SU-DHL-6 (cell line): ENCODE measurements at regions not wholly inside any gene's neighbourhood (a gene's known extent, or its start where the extent isn't known, plus 50 kb on each side); places are given as distances from the start of the nearest gene placed in this dataset.

Source experiments
- H2AFZ ChIP-seq: fragments of 200-600 bp; sonication (generic); 2 replicates; pipeline ENCODE4 v1.6.1; 2014; ENCODE audit warnings: low read depth, mild to moderate bottlenecking, moderate library complexity, mixed read lengths, antibody characterized with exemption, low read length; ENCODE audit not compliant: severe bottlenecking
- H3F3A ChIP-seq: fragments of 200-600 bp; shearing (Covaris generic); 2 replicates; pipeline ENCODE4 v1.6.0; 2016; ENCODE audit warnings: antibody characterized with exemption, mild to moderate bottlenecking; ENCODE audit not compliant: insufficient read depth
- H3K27ac ChIP-seq: fragments of 200-600 bp; sonication (generic); 2 replicates; pipeline ENCODE4 v1.5.1; 2016; ENCODE audit warnings: low read depth, mild to moderate bottlenecking, low read length, moderate library complexity, mixed read lengths
- H3K27me3 ChIP-seq: fragments of 200-600 bp; sonication (generic), shearing (Covaris generic); 2 replicates; pipeline ENCODE4 v1.6.0; 2014; ENCODE audit warnings: mild to moderate bottlenecking, low read length
- H3K36me3 ChIP-seq: fragments of 200-600 bp; sonication (generic); 2 replicates; pipeline ENCODE4 v1.6.1; 2014; ENCODE audit warnings: mild to moderate bottlenecking, low read length, mixed read lengths
- H3K4me2 ChIP-seq: fragments of 300-600, 200-600 bp; shearing (Covaris generic), sonication (generic); 2 replicates; pipeline ENCODE4 v1.6.0; 2014; ENCODE audit warnings: low read length, low read depth, mild to moderate bottlenecking; ENCODE audit not compliant: poor library complexity, severe bottlenecking
- H3K4me3 ChIP-seq: fragments of 200-600 bp; sonication (generic); 2 replicates; pipeline ENCODE4 v1.5.1; 2014; ENCODE audit warnings: antibody characterized with exemption, low read length, mild to moderate bottlenecking, mixed read lengths; ENCODE audit not compliant: insufficient read depth, poor library complexity, severe bottlenecking
- H3K79me2 ChIP-seq: fragments of 200-600 bp; sonication (generic); 2 replicates; pipeline ENCODE4 v1.6.1; 2014; ENCODE audit warnings: mild to moderate bottlenecking, low read length, moderate library complexity; ENCODE audit not compliant: insufficient read depth
- H3K9ac ChIP-seq: fragments of 200-600 bp; sonication (generic); 2 replicates; pipeline ENCODE4 v1.7.0; 2014; ENCODE audit warnings: mild to moderate bottlenecking, low read length
- H3K9me2 ChIP-seq: fragments of 200-600 bp; sonication (generic); replicated peaks from 2 replicates; pipeline ENCODE4 v1.6.1; 2014; ENCODE audit warnings: low read length; ENCODE audit not compliant: insufficient read depth
- H3K9me3 ChIP-seq: fragments of 200-600 bp; sonication (generic); 2 replicates; pipeline ENCODE4 v1.6.1; 2014; ENCODE audit warnings: low read length, mixed read lengths; ENCODE audit not compliant: insufficient read depth
- H4K20me1 ChIP-seq: fragments of 200-600 bp; sonication (generic); 2 replicates; pipeline ENCODE4 v1.6.1; 2014; ENCODE audit warnings: low read depth, mild to moderate bottlenecking, antibody characterized with exemption, low read length, moderate library complexity, mixed read lengths
- CTCF ChIP-seq: fragments of 200-600 bp; sonication (generic); IDR thresholded peaks from one replicate; pipeline ENCODE4 v1.5.1; 2017; ENCODE audit warnings: antibody characterized with exemption, mild to moderate bottlenecking, low read length, moderate library complexity; ENCODE audit not compliant: insufficient read depth, poor library complexity, severe bottlenecking
- EZH2phosphoT487 ChIP-seq: fragments of 200-600 bp; sonication (generic), shearing (Covaris generic); conservative IDR thresholded peaks from 2 replicates; pipeline ENCODE4 v1.6.1; 2018; ENCODE audit warnings: mild to moderate bottlenecking, antibody characterized with exemption, low read length, moderate library complexity, mixed read lengths

GRCh38 chr2:215712871-215713790, 277.3 kb upstream of the FN1 start:
- Histone ChIP-seq H3K9me3 (no peaks in the 10 kb centered on the region), H3K27me3 (no peaks in the 10 kb centered on the region), H3K9ac (no peak overlapping the region), H2AFZ (no peak overlapping the region), H4K20me1 (no peaks in the 10 kb centered on the region), H3K9me2 (no peaks in the 10 kb centered on the region), H3K36me3 (no peaks in the 10 kb centered on the region), H3F3A (no peaks in the 10 kb centered on the region), H3K27ac (no peak overlapping the region), H3K4me2 (no peak overlapping the region), H3K4me3 (no peak overlapping the region), H3K79me2 (no peaks in the 10 kb centered on the region)
- TF ChIP-seq CTCF = no peak
- no peak for TF ChIP-seq EZH2phosphoT487

DNA sequence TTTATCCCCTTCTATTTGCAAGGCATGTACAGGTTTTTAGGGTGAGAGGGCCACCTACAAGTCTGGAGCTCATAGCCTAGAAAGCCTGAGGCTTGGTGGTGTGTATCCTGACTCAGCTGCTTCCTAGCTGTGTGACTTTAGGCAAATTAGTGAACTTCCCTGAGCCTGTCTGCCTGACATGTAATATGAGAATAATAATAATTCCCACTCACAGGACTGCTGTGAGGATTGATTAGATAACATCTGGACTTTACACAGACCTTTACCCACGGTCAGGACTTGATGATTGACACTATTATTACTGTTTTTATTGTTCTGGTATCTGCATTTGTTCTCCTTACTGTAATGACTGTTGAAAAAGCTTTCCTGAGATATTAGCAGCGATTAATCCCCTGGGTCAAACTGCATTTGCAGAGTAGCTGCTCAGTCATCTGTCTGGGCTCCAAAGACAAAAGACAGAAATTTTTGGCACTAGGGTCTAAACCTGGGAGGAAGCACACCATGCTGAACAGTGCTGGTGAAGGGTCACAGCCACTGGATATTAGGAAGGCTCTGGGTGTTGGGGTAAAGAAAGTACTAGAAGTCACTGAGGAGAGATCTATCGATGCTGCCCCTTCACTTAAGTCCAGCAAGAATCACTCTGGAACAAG, 276.5 kb upstream of the FN1 start:
- Histone ChIP-seq H3K4me2 (no peak overlapping the region), H3K36me3 (no peaks in the 10 kb centered on the region), H4K20me1 (no peaks in the 10 kb centered on the region), H3K9me3 (no peaks in the 10 kb centered on the region), H3K4me3 (no peak overlapping the region), H3K9me2 (no peaks in the 10 kb centered on the region), H3K27me3 (no peaks in the 10 kb centered on the region), H2AFZ (no peak overlapping the region), H3K27ac (no peak overlapping the region), H3F3A (no peaks in the 10 kb centered on the region), H3K79me2 (no peaks in the 10 kb centered on the region), H3K9ac (no peak overlapping the region)
- TF ChIP-seq EZH2phosphoT487 = no peak
- no peak for TF ChIP-seq CTCF

DNA sequence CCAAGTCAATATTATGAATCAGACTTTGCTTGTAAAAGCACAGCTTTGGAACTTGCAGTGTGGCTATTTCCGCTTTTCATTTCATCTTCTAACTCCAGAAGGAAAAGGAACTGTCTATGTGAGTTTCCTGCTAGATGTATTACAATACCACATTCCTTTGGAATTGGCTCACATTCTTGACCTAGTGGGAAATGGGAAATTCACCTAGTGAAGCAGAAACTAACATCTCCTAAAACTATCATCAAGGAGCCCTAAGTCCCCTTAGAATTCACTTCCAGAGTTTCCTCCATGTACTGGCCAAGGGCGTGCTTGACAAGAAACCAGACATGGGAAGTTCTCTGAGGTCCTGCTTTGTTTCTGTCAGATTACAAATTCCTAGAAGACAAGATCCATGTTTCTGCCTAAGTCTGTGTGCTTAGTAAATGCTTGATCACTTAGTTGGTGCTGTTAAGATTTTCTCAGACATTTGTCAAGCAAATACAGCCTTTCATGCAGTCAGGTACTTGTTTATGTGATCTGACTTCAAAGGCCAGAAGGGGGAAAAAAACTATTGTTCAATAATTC, 275.7 kb upstream of the FN1 start:
- Histone ChIP-seq H3K9ac (no peak overlapping the region), H3K9me3 (no peaks in the 10 kb centered on the region), H3K27me3 (no peaks in the 10 kb centered on the region), H3F3A (no peaks in the 10 kb centered on the region), H4K20me1 (no peaks in the 10 kb centered on the region), H3K27ac (no peak overlapping the region), H3K79me2 (no peaks in the 10 kb centered on the region), H3K4me2 (no peak overlapping the region), H3K9me2 (no peaks in the 10 kb centered on the region), H3K4me3 (no peak overlapping the region), H3K36me3 (no peaks in the 10 kb centered on the region), H2AFZ (no peak overlapping the region)
- no peak for TF ChIP-seq EZH2phosphoT487
